Keratinocyte (primary cell): ENCODE measurements at regions not wholly inside any gene's neighbourhood (a gene's known extent, or its start where the extent isn't known, plus 50 kb on each side); places are given as distances from the start of the nearest gene placed in this dataset.

Source experiments
- DNase-seq: peaks from one replicate; pipeline ENCODE4 v3.0.0-alpha.2; 2011; ENCODE audit warnings: low read depth, missing footprints, low spot score
- FAIRE-seq: peaks from 2 replicates; lab custom pipeline; 2011; peaks lifted over from hg19 to GRCh38; lab: Jason Lieb, UNC
- H2AFZ ChIP-seq: 2 replicates; pipeline ENCODE4 v1.6.0; 2012; ENCODE audit warnings: low read length, control low read depth, inconsistent platforms; ENCODE audit not compliant: control insufficient read depth
- H3K27ac ChIP-seq: 2 replicates; pipeline ENCODE4 v1.5.1; 2011; ENCODE audit warnings: low read length; ENCODE audit not compliant: control insufficient read depth, insufficient read depth
- H3K27me3 ChIP-seq: 3 replicates; pipeline ENCODE4 v1.6.0; 2011; ENCODE audit warnings: low read length; ENCODE audit not compliant: control insufficient read depth, insufficient read depth; ENCODE audit errors: extremely low read depth
- H3K36me3 ChIP-seq, 2 experiments: 2 replicates in 1 of 2; 3 replicates in 1 of 2; pipeline ENCODE4 v1.5.1; 2011; ENCODE audit warnings: low read length in 2 of 2, mild to moderate bottlenecking in 1 of 2; ENCODE audit not compliant: control insufficient read depth in 2 of 2, insufficient read depth in 2 of 2; ENCODE audit errors: extremely low read depth in 1 of 2
- H3K4me1 ChIP-seq: 3 replicates; pipeline ENCODE4 v1.5.1; 2011; ENCODE audit warnings: low read length; ENCODE audit not compliant: control insufficient read depth, insufficient read depth; ENCODE audit errors: extremely low read depth
- H3K4me2 ChIP-seq: 3 replicates; pipeline ENCODE4 v1.6.0; 2011; ENCODE audit warnings: low read depth, low read length; ENCODE audit not compliant: control insufficient read depth, insufficient read depth; ENCODE audit errors: extremely low read depth
- H3K4me3 ChIP-seq, 3 experiments: fragments of 200-600 bp in 1 of 3; sonication (generic) in 1 of 3; 2 replicates in 2 of 3; 3 replicates in 1 of 3; pipeline ENCODE4 v1.5.1; 2011 to 2016; ENCODE audit warnings: low read length in 3 of 3, mild to moderate bottlenecking in 3 of 3, control low read depth in 2 of 3, inconsistent platforms in 1 of 3, low read depth in 1 of 3, mixed read lengths in 1 of 3, mixed run types in 1 of 3, moderate library complexity in 1 of 3; ENCODE audit not compliant: control insufficient read depth in 2 of 3, insufficient read depth in 2 of 3; ENCODE audit errors: extremely low read depth in 1 of 3
- H3K79me2 ChIP-seq: 2 replicates; pipeline ENCODE4 v1.6.0; 2012; ENCODE audit warnings: low read length; ENCODE audit not compliant: control insufficient read depth, insufficient read depth
- H3K9ac ChIP-seq: 3 replicates; pipeline ENCODE4 v1.6.0; 2011; ENCODE audit warnings: low read length; ENCODE audit not compliant: control insufficient read depth, insufficient read depth; ENCODE audit errors: extremely low read depth
- H3K9me1 ChIP-seq: 3 replicates; pipeline ENCODE4 v1.6.0; 2011; ENCODE audit warnings: low read length; ENCODE audit not compliant: control insufficient read depth, insufficient read depth; ENCODE audit errors: extremely low read depth
- H3K9me3 ChIP-seq: 2 replicates; pipeline ENCODE4 v1.5.1; 2012; ENCODE audit warnings: low read depth, low read length; ENCODE audit not compliant: control insufficient read depth
- H4K20me1 ChIP-seq: 3 replicates; pipeline ENCODE4 v1.6.0; 2011; ENCODE audit warnings: low read length; ENCODE audit not compliant: control insufficient read depth, insufficient read depth; ENCODE audit errors: extremely low read depth
- CTCF ChIP-seq, 3 experiments: IDR thresholded peaks in 1 of 3; conservative IDR thresholded peaks in 1 of 3; optimal IDR thresholded peaks in 1 of 3; 2 replicates in 2 of 3; 3 replicates in 1 of 3; pipeline versions ENCODE3 to v1.5.1; 2011; ENCODE audit warnings: low read length in 3 of 3, mild to moderate bottlenecking in 3 of 3, moderate library complexity in 2 of 3, control low read depth in 1 of 3, inconsistent platforms in 1 of 3; ENCODE audit not compliant: insufficient read depth in 2 of 3; ENCODE audit errors: extremely low read depth in 1 of 3
- EZH2 ChIP-seq: IDR thresholded peaks from one replicate; pipeline ENCODE4 v1.6.1; 2012; ENCODE audit warnings: inconsistent platforms, mild to moderate bottlenecking, low read length, moderate library complexity
- dilution Hi-C: fragments of 300-500 bp; cut with MboI; formaldehyde crosslinking; loops from one replicate; pipeline ENCODE4 v1.7.0; 2020; ENCODE audit warnings: low sequenced_read_pairs; ENCODE audit not compliant: extremely low pct_ligation_motif_present

- H3K4me3 ChIP-seq: no peak overlapping the region
- H3K4me1 ChIP-seq: no peaks in the 10 kb centered on the region
- no peak overlapping the region for H3K27ac ChIP-seq
- H3K27me3 ChIP-seq: no peaks in the 10 kb centered on the region
- H2AFZ ChIP-seq: no peak overlapping the region
- no peak overlapping the region for H3K4me2 ChIP-seq
- dilution Hi-C loops: no loop called here
- DNase-seq (no peak), FAIRE-seq (peak; percentile 5)
- TF ChIP-seq CTCF (optimal IDR thresholded peaks at IDR 0.05 in 1 of 3, IDR thresholded peaks at IDR 0.05 in 1 of 3, conservative IDR thresholded peaks at IDR 0.05 in 1 of 3; ENCODE audit: extremely low read depth in 1 of 3, insufficient read depth in 2 of 3, low read length in 3 of 3): no peak
- TF ChIP-seq EZH2: no peak
- no peaks in the 10 kb centered on the region for H3K36me3 ChIP-seq
- no peaks in the 10 kb centered on the region for H3K9me3 ChIP-seq
- H3K9ac ChIP-seq: no peak overlapping the region
- H3K79me2 ChIP-seq: no peaks in the 10 kb centered on the region
- H4K20me1 ChIP-seq: no peaks in the 10 kb centered on the region
- no peaks in the 10 kb centered on the region for H3K9me1 ChIP-seq
Observed at GRCh38 chr10:36424502-36424901, 700.9 kb upstream of the ANKRD30A start.

DNA sequence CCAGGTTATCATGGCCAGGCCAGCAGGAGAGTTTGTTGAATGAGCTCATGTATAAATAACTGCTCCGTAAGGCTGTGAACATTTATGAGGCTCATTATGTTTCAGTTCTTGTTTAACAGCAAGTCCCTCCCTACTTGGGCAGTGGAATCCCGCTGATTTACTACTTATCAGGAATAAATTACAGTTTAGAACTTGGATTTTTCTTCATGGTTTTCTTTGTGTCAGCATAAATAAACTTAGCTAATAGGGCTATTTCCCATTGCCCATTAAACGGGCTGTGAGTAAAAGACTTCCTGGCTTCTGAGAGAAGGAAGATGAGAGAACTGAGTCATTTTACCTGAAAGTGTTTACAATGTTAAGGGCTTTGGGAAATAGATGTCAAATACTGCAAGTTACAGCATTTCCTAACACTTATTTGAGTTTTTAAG lies 701.6 kb upstream of the ANKRD30A start:
- Histone ChIP-seq H3K4me3 (no peak overlapping the region), H3K9me1 (no peaks in the 10 kb centered on the region), H2AFZ (no peak overlapping the region), H3K4me1 (no peaks in the 10 kb centered on the region), H3K27me3 (no peaks in the 10 kb centered on the region), H3K36me3 (no peaks in the 10 kb centered on the region), H3K9ac (no peak overlapping the region), H3K9me3 (no peaks in the 10 kb centered on the region), H4K20me1 (no peaks in the 10 kb centered on the region), H3K4me2 (no peak overlapping the region), H3K79me2 (no peaks in the 10 kb centered on the region), H3K27ac (no peak overlapping the region)
- DNase-seq: no peak
- dilution Hi-C loops: no loop called here
- TF ChIP-seq EZH2 (no peak), CTCF (optimal IDR thresholded peaks at IDR 0.05 in 1 of 3, IDR thresholded peaks at IDR 0.05 in 1 of 3, conservative IDR thresholded peaks at IDR 0.05 in 1 of 3; ENCODE audit: extremely low read depth in 1 of 3, insufficient read depth in 2 of 3, low read length in 3 of 3) (no peak)
- FAIRE-seq: no peak
